ENCODE measurements at regions not wholly inside any gene's neighbourhood (a gene's known extent, or its start where the extent isn't known, plus 50 kb on each side); places are given as distances from the start of the nearest gene placed in this dataset. TPM values are rescaled to one million over a fixed set of nuclear protein-coding genes. Genes with fewer than 3 reads are reported as not detected.

- no peak overlapping the region for H3K4me2 ChIP-seq (ENCODE audit: low read length, poor library complexity, severe bottlenecking)
- H3K4ac ChIP-seq (ENCODE audit: low read depth in 1 of 2, low read length in 2 of 2), result no peak overlapping the region
Observed at GRCh38 chr2:9791711-9792110, 51.6 kb upstream of the TAF1B start.

DNA sequence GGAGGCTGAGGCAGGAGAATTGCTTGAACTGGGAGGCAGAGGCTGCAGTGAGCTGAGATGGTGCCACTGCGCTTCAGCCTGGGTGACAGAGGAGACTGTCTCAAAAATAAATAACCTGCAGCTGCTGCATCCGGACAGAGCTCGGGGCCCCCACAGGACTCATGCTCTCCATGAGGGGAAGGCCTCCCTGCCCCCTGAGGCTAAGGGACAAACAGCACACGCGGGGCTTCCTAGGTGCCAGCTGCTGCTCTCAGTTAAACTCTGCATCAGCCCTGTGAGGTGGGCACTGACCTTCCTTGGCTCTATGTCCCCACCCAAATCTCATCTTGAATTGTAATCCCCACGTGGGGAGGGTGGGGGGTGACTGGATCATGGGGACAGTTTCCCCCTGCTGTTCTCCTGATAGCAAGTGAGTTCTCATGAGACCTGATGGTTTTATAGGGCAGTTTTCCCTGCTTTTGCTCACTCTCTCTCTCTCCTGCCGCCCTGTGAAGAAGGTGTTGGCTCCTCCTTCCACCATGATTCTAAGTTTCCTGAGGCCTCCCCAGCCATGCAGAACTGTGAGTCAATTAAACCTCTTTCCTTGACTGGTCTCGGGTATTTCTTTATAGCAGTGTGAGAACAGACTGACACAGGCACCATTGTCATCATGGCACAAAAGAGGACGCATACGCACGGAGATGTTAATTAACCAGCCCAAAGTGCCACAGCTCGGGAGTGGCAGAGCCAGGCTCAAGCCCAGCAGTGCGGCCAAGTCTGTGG, 49.9 kb upstream of the TAF1B start:
- Histone ChIP-seq H2BK12ac (ENCODE audit: low read length in 2 of 2) (no peak overlapping the region), H3K36me3 (ENCODE audit: control insufficient read depth in 1 of 2, insufficient read depth in 2 of 2, low read depth in 1 of 2, low read length in 2 of 2) (no peaks in the 10 kb centered on the region), H3K9ac (ENCODE audit: low read length) (no peak overlapping the region), H3K18ac (ENCODE audit: low read depth in 1 of 2, low read length in 2 of 2) (no peak overlapping the region), H2BK5ac (ENCODE audit: low read depth, low read length, poor library complexity, severe bottlenecking) (no peak overlapping the region), H4K8ac (ENCODE audit: low read length) (no peak overlapping the region), H2AK5ac (ENCODE audit: low read length, severe bottlenecking) (no peak overlapping the region), H3K4me2 (ENCODE audit: low read length, poor library complexity, severe bottlenecking) (no peak overlapping the region), H3K4me3 (ENCODE audit: insufficient read depth in 1 of 2, low read depth in 1 of 2, low read length in 2 of 2) (no peak overlapping the region), H3K14ac (ENCODE audit: low read length in 2 of 2) (no peak overlapping the region), H2AFZ (ENCODE audit: low read depth, low read length) (no peak overlapping the region), H3K79me1 (replicated peaks; ENCODE audit: low read length, poor library complexity, severe bottlenecking) (no peaks in the 10 kb centered on the region), H2BK15ac (ENCODE audit: low read depth, poor library complexity, severe bottlenecking) (no peak overlapping the region), H3K27ac (ENCODE audit: low read length, poor library complexity, severe bottlenecking) (no peak overlapping the region), H3K4ac (ENCODE audit: low read depth in 1 of 2, low read length in 2 of 2) (no peak overlapping the region), H2BK120ac (ENCODE audit: low read depth, low read length) (no peak overlapping the region), H3K27me3 (ENCODE audit: control insufficient read depth in 1 of 2, insufficient read depth in 1 of 2, low read length in 2 of 2) (no peaks in the 10 kb centered on the region), H3K4me1 (ENCODE audit: control insufficient read depth, insufficient read depth, low read depth, low read length) (peaks cover 2% of the 10 kb centered on the region), H4K91ac (ENCODE audit: low read length) (no peak overlapping the region), H3K23ac (ENCODE audit: low read length in 2 of 2) (no peak overlapping the region), H3K9me3 (ENCODE audit: control insufficient read depth, low read length) (no peaks in the 10 kb centered on the region)
- WGBS, result 74% methylated on average over 12 of the region's 13 CpGs
- DNase-seq, result no peak

More at GRCh38 chr2:9791711-9792110, 51.6 kb upstream of the TAF1B start:
- H2BK120ac ChIP-seq (ENCODE audit: low read depth, low read length), result no peak overlapping the region
- WGBS, result 85% methylated on average over 4 of the region's 4 CpGs
- no peak overlapping the region for H4K8ac ChIP-seq (ENCODE audit: low read length)
- H3K27me3 ChIP-seq (ENCODE audit: control insufficient read depth in 1 of 2, insufficient read depth in 1 of 2, low read length in 2 of 2), result no peaks in the 10 kb centered on the region
- no peaks in the 10 kb centered on the region for H3K79me1 ChIP-seq (replicated peaks; ENCODE audit: low read length, poor library complexity, severe bottlenecking)
- H3K4me1 ChIP-seq (ENCODE audit: control insufficient read depth, insufficient read depth, low read depth, low read length), result no peaks in the 10 kb centered on the region
- no peak overlapping the region for H3K9ac ChIP-seq (ENCODE audit: low read length)
- no peak overlapping the region for H3K18ac ChIP-seq (ENCODE audit: low read depth in 1 of 2, low read length in 2 of 2)
- H3K23ac ChIP-seq (ENCODE audit: low read length in 2 of 2), result no peak overlapping the region
- H2BK12ac ChIP-seq (ENCODE audit: low read length in 2 of 2), result no peak overlapping the region
- H2BK5ac ChIP-seq (ENCODE audit: low read depth, low read length, poor library complexity, severe bottlenecking), result no peak overlapping the region
- peaks cover 4% of the 10 kb centered on the region for H3K9me3 ChIP-seq (ENCODE audit: control insufficient read depth, low read length)
- no peak overlapping the region for H4K91ac ChIP-seq (ENCODE audit: low read length)
- no peak overlapping the region for H3K27ac ChIP-seq (ENCODE audit: low read length, poor library complexity, severe bottlenecking)
- peak overlapping the region in 1 of 2 experiments; percentile 58 for H3K14ac ChIP-seq (ENCODE audit: low read length in 2 of 2)
- no peaks in the 10 kb centered on the region for H3K36me3 ChIP-seq (ENCODE audit: control insufficient read depth in 1 of 2, insufficient read depth in 2 of 2, low read depth in 1 of 2, low read length in 2 of 2)
- no peak for DNase-seq
- no peak overlapping the region for H2AFZ ChIP-seq (ENCODE audit: low read depth, low read length)
- H2AK5ac ChIP-seq (ENCODE audit: low read length, severe bottlenecking), result no peak overlapping the region
- peak overlapping the region; percentile 54 for H2BK15ac ChIP-seq (ENCODE audit: low read depth, poor library complexity, severe bottlenecking)
- no peak overlapping the region for H3K4me3 ChIP-seq (ENCODE audit: insufficient read depth in 1 of 2, low read depth in 1 of 2, low read length in 2 of 2)

Small RNAs in the stretch of these regions (small RNA-seq; reads per million reads assigned to genes)
- gene AC082651.2 (ENCODE audit: low read depth) (not detected), gene RNU4-73P (ENCODE audit: low read depth) (not detected)
